ENCODE measurements at regions not wholly inside any gene's neighbourhood (a gene's known extent, or its start where the extent isn't known, plus 50 kb on each side); places are given as distances from the start of the nearest gene placed in this dataset.
"Not testable (repeated sequence)": the region's sequence is repeated elsewhere in the genome, so short reads cannot be mapped to it uniquely, and the experiment has no call there.

GRCh38 chr2:8545695-8546611 lies 135.9 kb upstream of the ID2 start:
- intact Hi-C loops (cut with DNase I): no loop called here

GRCh38 chr2:8546612-8547283 lies 135.1 kb upstream of the ID2 start:
- no peak for DNase-seq (ENCODE audit: low spot score)
- intact Hi-C loops (cut with DNase I): no loop called here

More at GRCh38 chr2:8545695-8546611, 135.9 kb upstream of the ID2 start:
- DNase-seq (ENCODE audit: low spot score): no peak

GRCh38 chr2:8547284-8548064 lies 134.4 kb upstream of the ID2 start:
- no peak for DNase-seq (ENCODE audit: low spot score)
- intact Hi-C loops (cut with DNase I): no loop called here

GRCh38 chr2:8548065-8548618 lies 133.7 kb upstream of the ID2 start:
- DNase-seq (ENCODE audit: low spot score): no peak
- intact Hi-C loops (cut with DNase I): no loop called here

GRCh38 chr2:8548619-8549150 lies 133.2 kb upstream of the ID2 start:
- intact Hi-C loops (cut with DNase I): no loop called here
- peak; percentile 56 for DNase-seq (ENCODE audit: low spot score)

- DNase-seq (ENCODE audit: low spot score): peak; percentile 28
- intact Hi-C loops (cut with DNase I): no loop called here
Measured at GRCh38 chr2:8549273-8549922, 132.5 kb upstream of the ID2 start.

- intact Hi-C loops (cut with DNase I): no loop called here
- no peak for DNase-seq (ENCODE audit: low spot score)
Measured at GRCh38 chr2:8549942-8550341, 131.9 kb upstream of the ID2 start.

- intact Hi-C loops (cut with DNase I): no loop called here
- DNase-seq (ENCODE audit: low spot score): peak; percentile 67
Measured at GRCh38 chr2:8550481-8550880, 131.4 kb upstream of the ID2 start.

GRCh38 chr2:8550937-8551621 lies 130.8 kb upstream of the ID2 start:
- intact Hi-C loops (cut with DNase I): no loop called here
- peak; percentile 28 for DNase-seq (ENCODE audit: low spot score)

- peak; percentile 20 for DNase-seq (ENCODE audit: low spot score)
- intact Hi-C loops (cut with DNase I): no loop called here
Measured at GRCh38 chr2:8551622-8552074, 130.2 kb upstream of the ID2 start.

GRCh38 chr2:8552293-8552801 lies 129.5 kb upstream of the ID2 start:
- DNase-seq (ENCODE audit: low spot score): peak; percentile 60
- intact Hi-C loops (cut with DNase I): no loop called here

- DNase-seq (ENCODE audit: low spot score): no peak
- intact Hi-C loops (cut with DNase I): no loop called here
Measured at GRCh38 chr2:8553643-8554042, 128.2 kb upstream of the ID2 start.

- DNase-seq (ENCODE audit: low spot score): peak; percentile 40
- intact Hi-C loops (cut with DNase I): no loop called here
Measured at GRCh38 chr2:8554296-8554806, 127.5 kb upstream of the ID2 start.

- no peak for DNase-seq (ENCODE audit: low spot score)
- intact Hi-C loops (cut with DNase I): no loop called here
Measured at GRCh38 chr2:8555543-8555942, 126.3 kb upstream of the ID2 start.

GRCh38 chr2:8558096-8558495 lies 123.8 kb upstream of the ID2 start:
- DNase-seq (ENCODE audit: low spot score): peak; percentile 35
- intact Hi-C loops (cut with DNase I): no loop called here

GRCh38 chr2:8558956-8559355 lies 122.9 kb upstream of the ID2 start:
- intact Hi-C loops (cut with DNase I): no loop called here
- DNase-seq (ENCODE audit: low spot score): no peak

GRCh38 chr2:8559805-8560204 lies 122.1 kb upstream of the ID2 start:
- intact Hi-C loops (cut with DNase I): no loop called here
- no peak for DNase-seq (ENCODE audit: low spot score)

GRCh38 chr2:8561692-8562091 lies 120.2 kb upstream of the ID2 start:
- DNase-seq (ENCODE audit: low spot score); intact Hi-C loops (cut with DNase I): not testable (repeated sequence)
